HepG2 (cell line): ENCODE measurements at regions not wholly inside any gene's neighbourhood (a gene's known extent, or its start where the extent isn't known, plus 50 kb on each side); places are given as distances from the start of the nearest gene placed in this dataset.

Experiments
- ATAC-seq: fragments of 200-7000 bp; cut with Tn5 transposase; 3 replicates; pipeline ENCODE4 v1.9.1; 2020; ENCODE audit warnings: mild to moderate bottlenecking, moderate library complexity
- BruUV-seq: library from RNA; stranded (reverse); fragments of 400-500 nt; replicated peaks from 2 replicates; lab custom pipeline; 2021; lab: Mats Ljungman, UMichigan
- CTCF ChIA-PET: fragments of 300-600 bp; formaldehyde crosslinking; extraction: SDS; loops from one replicate; lab custom pipeline; 2021; ENCODE audit warnings: low total read pairs, inconsistent platforms, low intra/inter-chr PET ratio; lab: Yijun Ruan, JAX
- POLR2A ChIA-PET: fragments of 350-600 bp; sonication (Branson Sonifier 250); formaldehyde crosslinking; loops from one replicate; lab custom pipeline; 2020; ENCODE audit warnings: antibody characterized with exemption, inconsistent platforms; lab: Yijun Ruan, JAX
- DNase-seq: peaks from one replicate; pipeline ENCODE4 v3.0.0-alpha.2; 2015; ENCODE audit warnings: low spot score
- FAIRE-seq: peaks from 3 replicates; lab custom pipeline; 2011; peaks lifted over from hg19 to GRCh38; lab: Jason Lieb, UNC
- H2AFZ ChIP-seq: one replicate; pipeline ENCODE4 v1.6.1; 2011; ENCODE audit warnings: low read length, inconsistent platforms
- H3K27ac ChIP-seq: fragments of 300-600 bp; 3 replicates; pipeline ENCODE4 v1.8.0; 2011; ENCODE audit warnings: mixed run types, mild to moderate bottlenecking, mixed read lengths, low read length, inconsistent platforms; ENCODE audit not compliant: insufficient read depth; ENCODE audit errors: extremely low read length
- H3K27me3 ChIP-seq, 2 experiments: fragments of 200-600 bp in 1 of 2; 2 replicates in 1 of 2; 3 replicates in 1 of 2; pipeline versions ENCODE4 v1.6.0 to v1.8.0; 2011; ENCODE audit warnings: low read length in 2 of 2, mild to moderate bottlenecking in 2 of 2, moderate library complexity in 2 of 2, inconsistent platforms in 1 of 2; ENCODE audit not compliant: insufficient read depth in 2 of 2, control insufficient read depth in 1 of 2
- H3K36me3 ChIP-seq, 2 experiments: fragments of 200-600 bp in 1 of 2; replicated peaks in 1 of 2; 2 replicates in 1 of 2; 3 replicates in 1 of 2; pipeline versions ENCODE4 v1.5.1 to v1.8.0; 2011; ENCODE audit warnings: low read length in 2 of 2, inconsistent platforms in 1 of 2; ENCODE audit not compliant: insufficient read depth in 2 of 2, control insufficient read depth in 1 of 2
- H3K4me1 ChIP-seq: 2 replicates; pipeline ENCODE4 v1.5.1; 2012; ENCODE audit warnings: low read length, inconsistent platforms; ENCODE audit not compliant: insufficient read depth
- H3K4me2 ChIP-seq: 2 replicates; pipeline ENCODE4 v1.6.0; 2011; ENCODE audit warnings: low read depth, low read length, inconsistent platforms
- H3K4me3 ChIP-seq, 3 experiments: fragments of 200-600 bp in 1 of 3; sonication (generic), shearing (Covaris generic) in 1 of 3; replicated peaks in 1 of 3; 2 replicates each; pipeline ENCODE4 v1.5.1; 2011 to 2016; ENCODE audit warnings: low read length in 3 of 3, inconsistent platforms in 2 of 3, low read depth in 2 of 3, mild to moderate bottlenecking in 2 of 3, control low read depth in 1 of 3, mixed read lengths in 1 of 3; ENCODE audit not compliant: insufficient read depth in 1 of 3
- H3K79me2 ChIP-seq: one replicate; pipeline ENCODE4 v1.6.1; 2011; ENCODE audit warnings: low read length, inconsistent platforms; ENCODE audit not compliant: insufficient read depth
- H3K9ac ChIP-seq: 2 replicates; pipeline ENCODE4 v1.6.0; 2011; ENCODE audit warnings: mild to moderate bottlenecking, low read depth, low read length, inconsistent platforms; ENCODE audit not compliant: insufficient read depth
- H3K9me3 ChIP-seq: 2 replicates; pipeline ENCODE4 v1.5.1; 2012; ENCODE audit warnings: mild to moderate bottlenecking, low read length
- H4K20me1 ChIP-seq: 2 replicates; pipeline ENCODE4 v1.6.0; 2011; ENCODE audit warnings: inconsistent platforms, mild to moderate bottlenecking, low read length, moderate library complexity; ENCODE audit not compliant: insufficient read depth
- CERS6 ChIP-seq: sonication (generic); formaldehyde crosslinking; IDR thresholded peaks from 2 replicates; pipeline ENCODE4 v1.5.0; 2020; ENCODE audit warnings: missing genetic modification reagents
- CHCHD3 ChIP-seq: sonication (generic); formaldehyde crosslinking; IDR thresholded peaks from 2 replicates; pipeline ENCODE4 v1.8.0; 2022; ENCODE audit warnings: mild to moderate bottlenecking, missing genetic modification reagents, moderate library complexity
- CREM ChIP-seq, 2 experiments: sonication (generic) in 1 of 2; formaldehyde crosslinking in 1 of 2; IDR thresholded peaks; 2 replicates each; pipeline versions ENCODE4 v1.4.0 to v1.6.1; 2016 to 2020; ENCODE audit warnings: antibody characterized with exemption in 1 of 2, mild to moderate bottlenecking in 1 of 2, missing genetic modification reagents in 1 of 2
- DRAP1 ChIP-seq: IDR thresholded peaks from 2 replicates; pipeline ENCODE4 v1.6.1; 2016; ENCODE audit warnings: missing genetic modification reagents, missing compliant biosample characterization
- ELK4 ChIP-seq: sonication (generic); formaldehyde crosslinking; IDR thresholded peaks from 2 replicates; pipeline ENCODE4 v1.9.0; 2021; ENCODE audit warnings: missing genetic modification reagents, borderline replicate concordance
- KLF16 ChIP-seq, 2 experiments: sonication (generic) in 1 of 2; formaldehyde crosslinking in 1 of 2; IDR thresholded peaks; 2 replicates each; pipeline versions ENCODE4 v1.6.1 to v1.8.0; 2016 to 2023; ENCODE audit warnings: missing genetic modification reagents in 2 of 2, missing compliant biosample characterization in 1 of 2
- MBNL3 ChIP-seq: fragments of 250-450 bp; sonication (Bioruptor Pico); conservative IDR thresholded peaks from 2 replicates; pipeline ENCODE4 v1.8.0; 2022; ENCODE audit warnings: mild to moderate bottlenecking, inconsistent platforms
- NR1H2 ChIP-seq: sonication (generic); formaldehyde crosslinking; IDR thresholded peaks from 2 replicates; pipeline ENCODE4 v1.8.1; 2022; ENCODE audit warnings: low read depth, missing genetic modification reagents, borderline replicate concordance
- RXRB ChIP-seq: IDR thresholded peaks from 2 replicates; pipeline ENCODE4 v1.6.1; 2016; ENCODE audit warnings: borderline replicate concordance, missing genetic modification reagents, missing compliant biosample characterization
- TARDBP ChIP-seq: sonication (generic); formaldehyde crosslinking; IDR thresholded peaks from 2 replicates; pipeline ENCODE4 v1.8.0; 2022; ENCODE audit warnings: mild to moderate bottlenecking, missing genetic modification reagents
- TERF1 ChIP-seq: sonication (generic); formaldehyde crosslinking; IDR thresholded peaks from 2 replicates; pipeline ENCODE4 v1.8.0; 2022; ENCODE audit warnings: mild to moderate bottlenecking, missing genetic modification reagents, moderate library complexity
- ZBTB38 ChIP-seq: sonication (generic); formaldehyde crosslinking; IDR thresholded peaks from 2 replicates; pipeline ENCODE4 v1.5.1; 2020; ENCODE audit warnings: mild to moderate bottlenecking, missing genetic modification reagents
- ZNF138 ChIP-seq: sonication (generic); formaldehyde crosslinking; IDR thresholded peaks from 2 replicates; pipeline ENCODE4 v1.5.0; 2020; ENCODE audit warnings: mild to moderate bottlenecking, low read depth, missing genetic modification reagents
- ZNF337 ChIP-seq: sonication (generic); formaldehyde crosslinking; IDR thresholded peaks from 2 replicates; pipeline ENCODE4 v1.5.1; 2020; ENCODE audit warnings: missing genetic modification reagents, low read depth, mild to moderate bottlenecking, borderline replicate concordance
- ZNF619 ChIP-seq: sonication (generic); formaldehyde crosslinking; IDR thresholded peaks from 2 replicates; pipeline ENCODE4 v1.4.0; 2020; ENCODE audit warnings: mild to moderate bottlenecking, missing genetic modification reagents
- WGBS: methylation state at CpG from one replicate; pipeline ENCODE4 v1.1.6; 2017; ENCODE audit warnings: low lambda C conversion rate; 5-methylcytosine and 5-hydroxymethylcytosine counted together
- in situ Hi-C: cut with HindIII; loops from 2 replicates; pipeline ENCODE4 v1.10.0; 2017; ENCODE audit warnings: low pct_unique_long_range_greater_than_20kb; ENCODE audit not compliant: extremely low pct_ligation_motif_present
- intact Hi-C: fragments of 100-400 bp; cut with micrococcal nuclease; formaldehyde crosslinking; loops from one replicate; pipeline ENCODE4 v1.10.0; 2022; ENCODE audit not compliant: unreplicated experiment

- ATAC-seq, result no peak
- no peak overlapping the region for H2AFZ ChIP-seq
- no peaks in the 10 kb centered on the region for H3K36me3 ChIP-seq
- no peak for FAIRE-seq
- no peak overlapping the region for H3K27ac ChIP-seq
- 66% methylated on average over 25 of the region's 26 CpGs for WGBS
- no peak overlapping the region for H3K4me2 ChIP-seq
- POLR2A ChIA-PET, result no interaction called here
- DNase-seq, result no peak
- no peaks in the 10 kb centered on the region for H3K9me3 ChIP-seq
- no peaks in the 10 kb centered on the region for H3K27me3 ChIP-seq
- BruUV-seq, result no TSS peak
- CTCF ChIA-PET, result no interaction called here
- TF ChIP-seq ZBTB38 (0 out of 2 replicates have a peak, but pooled peaks have one; percentile 23), TERF1 (CRISPR knock-in tag) (no peak), TARDBP (no peak)
- TF ChIP-seq, all 625 proteins: peak for 1
- Histone ChIP-seq H3K79me2 (no peaks in the 10 kb centered on the region), H3K4me1 (peaks cover 6% of the 10 kb centered on the region), H3K4me3 (no peak overlapping the region), H4K20me1 (no peaks in the 10 kb centered on the region), H3K9ac (no peak overlapping the region)
- in situ Hi-C loops (no loop called here), intact Hi-C loops (no loop called here)
Measured at GRCh38 chr7:54888067-54888733, 129.2 kb upstream of the SEC61G start.

- intact Hi-C loops (no loop called here), in situ Hi-C loops (no loop called here)
- no peak overlapping the region for H3K9ac ChIP-seq
- no peaks in the 10 kb centered on the region for H3K27me3 ChIP-seq
- POLR2A ChIA-PET, result no interaction called here
- no peaks in the 10 kb centered on the region for H3K9me3 ChIP-seq
- H2AFZ ChIP-seq, result no peak overlapping the region
- WGBS, result 34% methylated on average over 12 of the region's 12 CpGs
- H3K4me1 ChIP-seq, result peaks cover 1% of the 10 kb centered on the region
- DNase-seq (no peak), FAIRE-seq (no peak), ATAC-seq (no peak)
- no peaks in the 10 kb centered on the region for H4K20me1 ChIP-seq
- no peak overlapping the region for H3K4me3 ChIP-seq
- no peaks in the 10 kb centered on the region for H3K36me3 ChIP-seq
- H3K79me2 ChIP-seq, result no peaks in the 10 kb centered on the region
- BruUV-seq, result no TSS peak
- no peak overlapping the region for H3K4me2 ChIP-seq
- CTCF ChIA-PET, result no interaction called here
- H3K27ac ChIP-seq, result no peak overlapping the region
- no peak for TF ChIP-seq KLF16 (CRISPR knock-in tag; IDR thresholded peaks at IDR 0.05)
- no peak for TF ChIP-seq CERS6
- no peak for TF ChIP-seq RXRB (CRISPR knock-in tag)
- TF ChIP-seq ELK4 (CRISPR knock-in tag), result no peak
- TF ChIP-seq MBNL3 (CRISPR knock-in tag), result no peak
- TF ChIP-seq ZNF138 (CRISPR knock-in tag), result no peak
- no peak for TF ChIP-seq NR1H2 (CRISPR knock-in tag)
- TF ChIP-seq ZNF619, result no peak
- no peak for TF ChIP-seq CHCHD3 (CRISPR knock-in tag)
- no peak for TF ChIP-seq ZNF337 (CRISPR knock-in tag)
- TF ChIP-seq CREM (IDR thresholded peaks at IDR 0.05), result no peak
- no peak for TF ChIP-seq CREM (CRISPR knock-in tag; IDR thresholded peaks at IDR 0.05)
- TF ChIP-seq DRAP1 (CRISPR knock-in tag), result no peak
Measured at GRCh38 chr7:54888734-54889082, 129.7 kb upstream of the SEC61G start.
